ENCODE measurements at regions not wholly inside any gene's neighbourhood (a gene's known extent, or its start where the extent isn't known, plus 50 kb on each side); places are given as distances from the start of the nearest gene placed in this dataset.
A peak's percentile ranks its signal among the peaks of the same experiment; 100 is the strongest.

GRCh38 chr20:24149881-24150307 is 161.3 kb upstream of the GGTLC1 start:
- no peaks in the 10 kb centered on the region for H3K4me1 Mint-ChIP-seq (ENCODE audit: low read depth, unreplicated experiment)
- H3K36me3 Mint-ChIP-seq (ENCODE audit: insufficient read depth, unreplicated experiment) = no peaks in the 10 kb centered on the region
- H3K4me3 Mint-ChIP-seq (ENCODE audit: low read depth, unreplicated experiment) = no peak overlapping the region
- no peak for TF ChIP-seq CTCF (IDR thresholded peaks at IDR 0.05; ENCODE audit: unreplicated experiment)
- H3K27ac Mint-ChIP-seq (ENCODE audit: unreplicated experiment) = no peak overlapping the region
- no peaks in the 10 kb centered on the region for H3K9me3 Mint-ChIP-seq (ENCODE audit: low read depth, unreplicated experiment)
- BruUV-seq (replicated peaks) = no TSS peak
- peak; percentile 12 for DNase-seq
- CTCF ChIA-PET = no interaction called here
- H3K27me3 Mint-ChIP-seq (ENCODE audit: unreplicated experiment) = no peaks in the 10 kb centered on the region
- intact Hi-C loops (cut with micrococcal nuclease; ENCODE audit: unreplicated experiment) = no loop called here

- no peaks in the 10 kb centered on the region for H3K9me3 Mint-ChIP-seq (ENCODE audit: low read depth, unreplicated experiment)
- no peak overlapping the region for H3K4me3 Mint-ChIP-seq (ENCODE audit: low read depth, unreplicated experiment)
- CTCF ChIA-PET = no interaction called here
- no peaks in the 10 kb centered on the region for H3K27me3 Mint-ChIP-seq (ENCODE audit: unreplicated experiment)
- no TSS peak for BruUV-seq (replicated peaks)
- no peak for DNase-seq
- no peaks in the 10 kb centered on the region for H3K4me1 Mint-ChIP-seq (ENCODE audit: low read depth, unreplicated experiment)
- no peak overlapping the region for H3K27ac Mint-ChIP-seq (ENCODE audit: unreplicated experiment)
- H3K36me3 Mint-ChIP-seq (ENCODE audit: insufficient read depth, unreplicated experiment) = no peaks in the 10 kb centered on the region
- TF ChIP-seq CTCF (IDR thresholded peaks at IDR 0.05; ENCODE audit: unreplicated experiment) = no peak
- intact Hi-C loops (cut with micrococcal nuclease; ENCODE audit: unreplicated experiment) = no loop called here
Observed at GRCh38 chr20:24149175-24149574, 160.6 kb upstream of the GGTLC1 start.

GRCh38 chr20:24148372-24148771 is 159.8 kb upstream of the GGTLC1 start:
- BruUV-seq (replicated peaks) = no TSS peak
- no peak overlapping the region for H3K4me3 Mint-ChIP-seq (ENCODE audit: low read depth, unreplicated experiment)

GRCh38 chr20:24147961-24148360 is 159.4 kb upstream of the GGTLC1 start:
- no peak for DNase-seq
- intact Hi-C loops (cut with micrococcal nuclease; ENCODE audit: unreplicated experiment) = no loop called here
- Mint-ChIP-seq H3K27me3 (ENCODE audit: unreplicated experiment) (no peaks in the 10 kb centered on the region), H3K36me3 (ENCODE audit: insufficient read depth, unreplicated experiment) (no peaks in the 10 kb centered on the region), H3K4me3 (ENCODE audit: low read depth, unreplicated experiment) (no peak overlapping the region), H3K4me1 (ENCODE audit: low read depth, unreplicated experiment) (no peaks in the 10 kb centered on the region), H3K9me3 (ENCODE audit: low read depth, unreplicated experiment) (no peaks in the 10 kb centered on the region), H3K27ac (ENCODE audit: unreplicated experiment) (no peak overlapping the region)
- CTCF ChIA-PET = no interaction called here
- TF ChIP-seq CTCF (IDR thresholded peaks at IDR 0.05; ENCODE audit: unreplicated experiment) = no peak
- no TSS peak for BruUV-seq (replicated peaks)

More at GRCh38 chr20:24148372-24148771, 159.8 kb upstream of the GGTLC1 start:
- Mint-ChIP-seq H3K9me3 (ENCODE audit: low read depth, unreplicated experiment) (no peaks in the 10 kb centered on the region), H3K36me3 (ENCODE audit: insufficient read depth, unreplicated experiment) (no peaks in the 10 kb centered on the region), H3K27me3 (ENCODE audit: unreplicated experiment) (no peaks in the 10 kb centered on the region), H3K27ac (ENCODE audit: unreplicated experiment) (no peak overlapping the region), H3K4me1 (ENCODE audit: low read depth, unreplicated experiment) (no peaks in the 10 kb centered on the region)
- no peak for DNase-seq
- TF ChIP-seq CTCF (IDR thresholded peaks at IDR 0.05; ENCODE audit: unreplicated experiment) = no peak
- intact Hi-C loops (cut with micrococcal nuclease; ENCODE audit: unreplicated experiment) = no loop called here
- CTCF ChIA-PET = no interaction called here

- no TSS peak for BruUV-seq (replicated peaks)
- no peaks in the 10 kb centered on the region for H3K36me3 Mint-ChIP-seq (ENCODE audit: insufficient read depth, unreplicated experiment)
- no peaks in the 10 kb centered on the region for H3K9me3 Mint-ChIP-seq (ENCODE audit: low read depth, unreplicated experiment)
- no peak overlapping the region for H3K4me3 Mint-ChIP-seq (ENCODE audit: low read depth, unreplicated experiment)
- CTCF ChIA-PET = no interaction called here
- no peak for TF ChIP-seq CTCF (IDR thresholded peaks at IDR 0.05; ENCODE audit: unreplicated experiment)
- H3K27ac Mint-ChIP-seq (ENCODE audit: unreplicated experiment) = no peak overlapping the region
- H3K27me3 Mint-ChIP-seq (ENCODE audit: unreplicated experiment) = no peaks in the 10 kb centered on the region
- DNase-seq = no peak
- intact Hi-C loops (cut with micrococcal nuclease; ENCODE audit: unreplicated experiment) = no loop called here
- H3K4me1 Mint-ChIP-seq (ENCODE audit: low read depth, unreplicated experiment) = no peaks in the 10 kb centered on the region
Observed at GRCh38 chr20:24147479-24147878, 158.9 kb upstream of the GGTLC1 start.
